ENCODE measurements at regions not wholly inside any gene's neighbourhood (a gene's known extent, or its start where the extent isn't known, plus 50 kb on each side); places are given as distances from the start of the nearest gene placed in this dataset.
"Not testable (repeated sequence)": the region's sequence is repeated elsewhere in the genome, so short reads cannot be mapped to it uniquely, and the experiment has no call there.

DNA sequence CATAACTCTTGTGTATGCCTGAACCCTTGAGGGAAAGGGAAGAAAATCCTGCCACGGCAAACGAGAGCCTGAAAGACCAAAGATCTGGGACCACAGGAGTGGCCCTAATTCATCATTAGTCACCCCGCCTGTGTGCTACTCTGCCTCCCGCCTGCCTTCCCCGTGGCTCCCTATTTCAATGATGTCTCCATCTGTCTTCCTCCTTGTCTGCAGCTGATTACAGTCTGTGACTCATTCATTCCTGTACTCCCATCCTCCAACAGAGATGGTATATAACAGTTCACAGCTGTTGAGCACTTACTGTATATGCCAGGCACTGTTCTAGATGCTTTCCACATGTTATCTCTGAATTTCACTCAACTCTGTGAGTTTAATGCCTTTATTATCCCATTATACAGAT lies 96.6 kb downstream of the SEC16B start:
- peak overlapping the region; percentile 21 for H3K4me3 ChIP-seq (ENCODE audit: low read depth, low read length)
- TF ChIP-seq, protein P1, sequence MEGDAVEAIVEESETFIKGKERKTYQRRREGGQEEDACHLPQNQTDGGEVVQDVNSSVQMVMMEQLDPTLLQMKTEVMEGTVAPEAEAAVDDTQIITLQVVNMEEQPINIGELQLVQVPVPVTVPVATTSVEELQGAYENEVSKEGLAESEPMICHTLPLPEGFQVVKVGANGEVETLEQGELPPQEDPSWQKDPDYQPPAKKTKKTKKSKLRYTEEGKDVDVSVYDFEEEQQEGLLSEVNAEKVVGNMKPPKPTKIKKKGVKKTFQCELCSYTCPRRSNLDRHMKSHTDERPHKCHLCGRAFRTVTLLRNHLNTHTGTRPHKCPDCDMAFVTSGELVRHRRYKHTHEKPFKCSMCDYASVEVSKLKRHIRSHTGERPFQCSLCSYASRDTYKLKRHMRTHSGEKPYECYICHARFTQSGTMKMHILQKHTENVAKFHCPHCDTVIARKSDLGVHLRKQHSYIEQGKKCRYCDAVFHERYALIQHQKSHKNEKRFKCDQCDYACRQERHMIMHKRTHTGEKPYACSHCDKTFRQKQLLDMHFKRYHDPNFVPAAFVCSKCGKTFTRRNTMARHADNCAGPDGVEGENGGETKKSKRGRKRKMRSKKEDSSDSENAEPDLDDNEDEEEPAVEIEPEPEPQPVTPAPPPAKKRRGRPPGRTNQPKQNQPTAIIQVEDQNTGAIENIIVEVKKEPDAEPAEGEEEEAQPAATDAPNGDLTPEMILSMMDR (IDR thresholded peaks at IDR 0.05; ENCODE audit: insufficient read depth, low read length, missing control alignments) = no peak
- CTCF ChIA-PET = interaction anchor here (1.2 kb wide), 1 partner anchor 72 kb away, joined by 4 read pairs; no protein-coding TSS in a partner anchor
- POLR2A ChIA-PET = interaction anchor here (1.4 kb wide), 1 partner anchor 53 kb away, joined by 3 read pairs; no protein-coding TSS in a partner anchor
- DNase-seq (ENCODE audit: low read depth, low spot score) = peak; percentile 65

DNA sequence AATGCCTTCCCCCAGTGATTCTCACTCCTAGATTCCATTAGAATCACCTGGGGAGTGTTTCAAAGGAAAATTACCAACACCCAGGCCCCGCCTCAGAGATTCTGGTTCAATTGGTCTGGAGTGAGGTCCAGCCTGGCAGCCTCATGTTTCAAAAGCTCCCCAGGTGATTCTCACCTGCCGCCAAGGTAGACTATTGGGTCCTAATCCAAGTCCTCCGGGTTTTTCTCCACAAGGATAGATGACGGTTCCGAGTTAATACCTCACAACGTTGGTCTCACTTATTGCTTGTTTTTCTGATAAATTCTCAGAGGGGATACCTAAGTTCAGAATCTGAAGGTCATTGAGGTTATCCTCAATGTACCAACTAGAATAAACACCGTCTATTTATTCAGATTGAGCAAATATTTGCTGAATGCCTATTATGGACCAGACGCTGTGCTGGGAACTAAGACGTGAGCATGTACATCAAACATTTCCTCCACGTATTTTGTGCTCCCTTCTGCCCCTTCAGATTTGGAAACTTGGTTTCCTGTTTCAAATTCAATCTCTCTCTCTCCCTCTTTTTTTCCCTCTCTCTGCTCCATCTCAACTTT lies 97.5 kb downstream of the SEC16B start:
- no peak overlapping the region for H3K4me3 ChIP-seq (ENCODE audit: low read depth, low read length)
- TF ChIP-seq, protein P1 (IDR thresholded peaks at IDR 0.05; ENCODE audit: insufficient read depth, low read length, missing control alignments) = no peak
- ChIA-PET POLR2A (interaction anchor here (1.4 kb wide), 1 partner anchor 54 kb away, joined by 3 read pairs; no protein-coding TSS in a partner anchor), CTCF (interaction anchor here (1.2 to 1.3 kb wide), 2 partner anchors 16 to 73 kb away, joined by 3 to 4 read pairs; no protein-coding TSS in a partner anchor)
- no peak for DNase-seq (ENCODE audit: low read depth, low spot score)

DNA sequence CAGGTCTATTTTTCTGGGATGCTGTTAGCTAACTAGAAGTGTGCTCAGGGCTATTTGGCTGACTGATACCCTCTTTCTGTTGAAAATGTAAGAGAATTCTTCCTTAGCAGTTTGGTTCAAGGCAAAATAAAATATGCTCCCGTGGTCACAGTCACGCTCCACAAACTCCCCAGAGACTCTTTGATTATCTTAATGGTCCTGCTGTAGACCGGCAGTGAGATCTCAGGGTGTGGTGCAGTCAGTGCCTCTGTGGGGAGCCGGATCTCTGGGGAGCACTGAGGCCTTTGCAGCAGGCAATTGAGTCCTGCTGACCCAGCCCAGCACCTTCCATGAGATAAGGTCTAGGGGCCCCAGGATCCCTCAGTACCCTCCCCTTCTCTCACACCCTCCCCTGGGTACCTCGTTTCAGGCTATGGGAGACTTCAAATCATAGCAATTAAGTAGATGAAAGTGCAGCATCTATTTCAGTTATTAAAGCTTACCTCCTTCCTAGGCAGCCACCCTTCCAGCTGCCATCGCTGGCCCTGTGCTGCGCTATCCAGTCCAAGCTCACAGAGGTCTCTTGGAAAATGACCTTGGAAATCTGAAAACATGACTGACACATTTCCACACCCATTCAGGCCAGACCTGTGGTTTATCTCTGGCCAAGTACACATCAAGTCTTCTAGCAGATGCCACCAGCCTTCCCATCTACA lies 98.1 kb downstream of the SEC16B start:
- ChIA-PET POLR2A (no interaction called here), CTCF (interaction anchor here (1.3 kb wide), 1 partner anchor 15 kb away, joined by 3 read pairs; no protein-coding TSS in a partner anchor)
- DNase-seq (ENCODE audit: low read depth, low spot score) = no peak
- TF ChIP-seq, protein P1 (IDR thresholded peaks at IDR 0.05; ENCODE audit: insufficient read depth, low read length, missing control alignments) = no peak
- no peak overlapping the region for H3K4me3 ChIP-seq (ENCODE audit: low read depth, low read length)

DNA sequence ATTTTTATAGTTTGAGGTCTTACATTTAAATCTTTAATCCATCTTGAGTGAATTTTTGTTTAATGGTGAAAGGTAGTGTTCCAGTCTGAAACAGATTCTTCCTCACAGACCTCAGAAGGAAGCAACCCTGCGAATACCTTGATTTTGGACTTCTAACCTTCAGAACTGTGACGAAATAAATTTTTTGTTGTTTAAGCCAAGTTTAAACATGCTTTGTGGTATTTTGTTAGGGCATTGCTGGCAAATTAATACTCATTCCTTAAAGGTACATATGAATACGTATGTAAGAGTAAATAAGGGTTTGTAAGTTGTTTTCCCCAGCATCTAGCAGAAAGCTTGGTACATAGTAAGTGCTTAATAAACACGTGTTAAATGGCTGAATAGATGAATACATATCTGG lies 100.3 kb downstream of the SEC16B start:
- no peak overlapping the region for H3K4me3 ChIP-seq (ENCODE audit: low read depth, low read length)
- POLR2A ChIA-PET = no interaction called here
- TF ChIP-seq, protein P1 (IDR thresholded peaks at IDR 0.05; ENCODE audit: insufficient read depth, low read length, missing control alignments) = no peak
- CTCF ChIA-PET = no interaction called here
- DNase-seq (ENCODE audit: low read depth, low spot score) = no peak

DNA sequence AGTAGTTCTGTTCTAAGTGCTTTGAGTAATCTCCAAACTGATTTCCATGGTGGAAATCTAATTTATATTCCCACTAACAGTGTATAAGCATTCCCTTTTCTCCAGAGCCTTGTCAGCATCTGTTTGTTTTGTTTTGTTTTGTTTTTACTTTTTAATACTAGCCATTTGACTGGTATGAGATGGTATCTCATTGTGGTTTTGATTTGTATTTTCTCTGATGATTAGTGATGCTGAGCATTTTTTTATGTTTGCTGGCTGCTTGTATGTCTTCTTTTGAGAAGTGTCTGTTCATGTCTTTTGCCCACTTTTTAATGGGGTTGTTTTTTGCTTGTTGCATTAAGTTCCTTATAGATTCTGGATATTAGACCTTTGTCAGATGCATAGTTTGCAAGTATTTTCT lies 100.8 kb downstream of the SEC16B start:
- CTCF ChIA-PET = not testable (repeated sequence)

DNA sequence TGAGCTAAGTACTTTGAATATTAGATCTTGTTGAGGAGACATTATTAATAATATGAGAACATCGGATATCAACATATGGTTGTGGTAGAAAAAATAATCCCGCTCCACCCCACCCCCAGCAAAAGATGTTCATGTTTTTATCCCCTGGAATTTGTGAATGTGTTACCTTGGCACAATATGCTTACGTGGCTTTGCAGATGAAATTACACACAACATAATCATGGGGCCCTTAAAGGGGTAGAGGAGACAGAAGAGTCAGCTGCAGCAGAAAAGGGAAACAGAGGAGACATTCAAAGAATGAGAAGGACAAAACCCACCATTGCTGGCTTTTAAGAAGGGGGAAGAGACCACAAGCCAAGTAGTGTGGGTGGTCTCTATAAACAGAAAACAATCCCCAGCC lies 104.1 kb downstream of the SEC16B start:
- no peak overlapping the region for H3K4me3 ChIP-seq (ENCODE audit: low read depth, low read length)
- no peak for DNase-seq (ENCODE audit: low read depth, low spot score)
- ChIA-PET CTCF (no interaction called here), POLR2A (no interaction called here)
- TF ChIP-seq, protein P1 (IDR thresholded peaks at IDR 0.05; ENCODE audit: insufficient read depth, low read length, missing control alignments) = no peak

More for the DNA sequence above, 100.8 kb downstream of the SEC16B start:
- POLR2A ChIA-PET; H3K4me3 ChIP-seq (ENCODE audit: low read depth, low read length); DNase-seq (ENCODE audit: low read depth, low spot score): not testable (repeated sequence)
